ENCODE measurements at regions not wholly inside any gene's neighbourhood (a gene's known extent, or its start where the extent isn't known, plus 50 kb on each side); places are given as distances from the start of the nearest gene placed in this dataset.
"Not testable (repeated sequence)": the region's sequence is repeated elsewhere in the genome, so short reads cannot be mapped to it uniquely, and the experiment has no call there.

- Histone ChIP-seq H3K27ac (ENCODE audit: insufficient read depth, low read length, poor library complexity, severe bottlenecking) (no peak overlapping the region), H3K4me1 (ENCODE audit: control insufficient read depth, insufficient read depth, low read length, poor library complexity, severe bottlenecking) (no peaks in the 10 kb centered on the region), H3K27me3 (replicated peaks; ENCODE audit: control insufficient read depth, insufficient read depth, low read length, poor library complexity, severe bottlenecking) (no peaks in the 10 kb centered on the region), H3K4me3 (ENCODE audit: insufficient read depth, low read depth, low read length, poor library complexity, severe bottlenecking) (no peak overlapping the region), H3K36me3 (ENCODE audit: control insufficient read depth, insufficient read depth, low read length) (no peaks in the 10 kb centered on the region), H3K9me3 (ENCODE audit: control insufficient read depth, low read length) (no peaks in the 10 kb centered on the region)
- DNase-seq: no peak
Measured at GRCh38 chr13:70518081-70518480, 409.8 kb upstream of the KLHL1 start.

- H3K4me1 ChIP-seq (ENCODE audit: control insufficient read depth, insufficient read depth, low read length, poor library complexity, severe bottlenecking): no peaks in the 10 kb centered on the region
- H3K27me3 ChIP-seq (replicated peaks; ENCODE audit: control insufficient read depth, insufficient read depth, low read length, poor library complexity, severe bottlenecking): no peaks in the 10 kb centered on the region
- H3K4me3 ChIP-seq (ENCODE audit: insufficient read depth, low read depth, low read length, poor library complexity, severe bottlenecking): no peak overlapping the region
- no peaks in the 10 kb centered on the region for H3K36me3 ChIP-seq (ENCODE audit: control insufficient read depth, insufficient read depth, low read length)
- no peaks in the 10 kb centered on the region for H3K9me3 ChIP-seq (ENCODE audit: control insufficient read depth, low read length)
- H3K27ac ChIP-seq (ENCODE audit: insufficient read depth, low read length, poor library complexity, severe bottlenecking): no peak overlapping the region
- no peak for DNase-seq
Measured at GRCh38 chr13:70516226-70516625, 408.0 kb upstream of the KLHL1 start.

- not testable (repeated sequence) for H3K4me3 ChIP-seq (ENCODE audit: insufficient read depth, low read depth, low read length, poor library complexity, severe bottlenecking); H3K27me3 ChIP-seq (replicated peaks; ENCODE audit: control insufficient read depth, insufficient read depth, low read length, poor library complexity, severe bottlenecking); H3K27ac ChIP-seq (ENCODE audit: insufficient read depth, low read length, poor library complexity, severe bottlenecking); DNase-seq; H3K36me3 ChIP-seq (ENCODE audit: control insufficient read depth, insufficient read depth, low read length); H3K4me1 ChIP-seq (ENCODE audit: control insufficient read depth, insufficient read depth, low read length, poor library complexity, severe bottlenecking); H3K9me3 ChIP-seq (ENCODE audit: control insufficient read depth, low read length)
Measured at GRCh38 chr13:70511861-70512417, 403.7 kb upstream of the KLHL1 start.

GRCh38 chr13:70505809-70506208 is 397.6 kb upstream of the KLHL1 start:
- DNase-seq: no peak
- Histone ChIP-seq H3K4me3 (ENCODE audit: insufficient read depth, low read depth, low read length, poor library complexity, severe bottlenecking) (no peak overlapping the region), H3K9me3 (ENCODE audit: control insufficient read depth, low read length) (no peaks in the 10 kb centered on the region), H3K36me3 (ENCODE audit: control insufficient read depth, insufficient read depth, low read length) (no peaks in the 10 kb centered on the region), H3K27ac (ENCODE audit: insufficient read depth, low read length, poor library complexity, severe bottlenecking) (no peak overlapping the region), H3K27me3 (replicated peaks; ENCODE audit: control insufficient read depth, insufficient read depth, low read length, poor library complexity, severe bottlenecking) (no peaks in the 10 kb centered on the region), H3K4me1 (ENCODE audit: control insufficient read depth, insufficient read depth, low read length, poor library complexity, severe bottlenecking) (no peaks in the 10 kb centered on the region)

GRCh38 chr13:70502944-70503343 is 394.7 kb upstream of the KLHL1 start:
- Histone ChIP-seq H3K36me3 (ENCODE audit: control insufficient read depth, insufficient read depth, low read length) (no peaks in the 10 kb centered on the region), H3K27ac (ENCODE audit: insufficient read depth, low read length, poor library complexity, severe bottlenecking) (no peak overlapping the region), H3K4me3 (ENCODE audit: insufficient read depth, low read depth, low read length, poor library complexity, severe bottlenecking) (no peak overlapping the region), H3K9me3 (ENCODE audit: control insufficient read depth, low read length) (no peaks in the 10 kb centered on the region), H3K27me3 (replicated peaks; ENCODE audit: control insufficient read depth, insufficient read depth, low read length, poor library complexity, severe bottlenecking) (no peaks in the 10 kb centered on the region), H3K4me1 (ENCODE audit: control insufficient read depth, insufficient read depth, low read length, poor library complexity, severe bottlenecking) (no peaks in the 10 kb centered on the region)
- no peak for DNase-seq

GRCh38 chr13:70490320-70490935 is 382.2 kb upstream of the KLHL1 start:
- H3K27me3 ChIP-seq (replicated peaks; ENCODE audit: control insufficient read depth, insufficient read depth, low read length, poor library complexity, severe bottlenecking): no peaks in the 10 kb centered on the region
- no peak overlapping the region for H3K27ac ChIP-seq (ENCODE audit: insufficient read depth, low read length, poor library complexity, severe bottlenecking)
- H3K4me3 ChIP-seq (ENCODE audit: insufficient read depth, low read depth, low read length, poor library complexity, severe bottlenecking): no peak overlapping the region
- H3K9me3 ChIP-seq (ENCODE audit: control insufficient read depth, low read length): no peaks in the 10 kb centered on the region
- H3K36me3 ChIP-seq (ENCODE audit: control insufficient read depth, insufficient read depth, low read length): no peaks in the 10 kb centered on the region
- no peak for DNase-seq
- no peaks in the 10 kb centered on the region for H3K4me1 ChIP-seq (ENCODE audit: control insufficient read depth, insufficient read depth, low read length, poor library complexity, severe bottlenecking)

- no peak overlapping the region for H3K4me3 ChIP-seq (ENCODE audit: insufficient read depth, low read depth, low read length, poor library complexity, severe bottlenecking)
- DNase-seq: no peak
- H3K9me3 ChIP-seq (ENCODE audit: control insufficient read depth, low read length): no peaks in the 10 kb centered on the region
- no peaks in the 10 kb centered on the region for H3K36me3 ChIP-seq (ENCODE audit: control insufficient read depth, insufficient read depth, low read length)
- H3K27ac ChIP-seq (ENCODE audit: insufficient read depth, low read length, poor library complexity, severe bottlenecking): no peak overlapping the region
- H3K27me3 ChIP-seq (replicated peaks; ENCODE audit: control insufficient read depth, insufficient read depth, low read length, poor library complexity, severe bottlenecking): no peaks in the 10 kb centered on the region
- H3K4me1 ChIP-seq (ENCODE audit: control insufficient read depth, insufficient read depth, low read length, poor library complexity, severe bottlenecking): no peaks in the 10 kb centered on the region
Measured at GRCh38 chr13:70484931-70485330, 376.7 kb upstream of the KLHL1 start.

GRCh38 chr13:70483599-70484276 is 375.5 kb upstream of the KLHL1 start:
- Histone ChIP-seq H3K4me1 (ENCODE audit: control insufficient read depth, insufficient read depth, low read length, poor library complexity, severe bottlenecking) (no peaks in the 10 kb centered on the region), H3K4me3 (ENCODE audit: insufficient read depth, low read depth, low read length, poor library complexity, severe bottlenecking) (no peak overlapping the region), H3K9me3 (ENCODE audit: control insufficient read depth, low read length) (no peaks in the 10 kb centered on the region), H3K36me3 (ENCODE audit: control insufficient read depth, insufficient read depth, low read length) (no peaks in the 10 kb centered on the region), H3K27me3 (replicated peaks; ENCODE audit: control insufficient read depth, insufficient read depth, low read length, poor library complexity, severe bottlenecking) (no peaks in the 10 kb centered on the region), H3K27ac (ENCODE audit: insufficient read depth, low read length, poor library complexity, severe bottlenecking) (no peak overlapping the region)
- DNase-seq: no peak

GRCh38 chr13:70473907-70474306 is 365.7 kb upstream of the KLHL1 start:
- no peaks in the 10 kb centered on the region for H3K36me3 ChIP-seq (ENCODE audit: control insufficient read depth, insufficient read depth, low read length)
- no peak overlapping the region for H3K27ac ChIP-seq (ENCODE audit: insufficient read depth, low read length, poor library complexity, severe bottlenecking)
- no peak overlapping the region for H3K4me3 ChIP-seq (ENCODE audit: insufficient read depth, low read depth, low read length, poor library complexity, severe bottlenecking)
- no peaks in the 10 kb centered on the region for H3K4me1 ChIP-seq (ENCODE audit: control insufficient read depth, insufficient read depth, low read length, poor library complexity, severe bottlenecking)
- H3K9me3 ChIP-seq (ENCODE audit: control insufficient read depth, low read length): no peaks in the 10 kb centered on the region
- no peak for DNase-seq
- no peaks in the 10 kb centered on the region for H3K27me3 ChIP-seq (replicated peaks; ENCODE audit: control insufficient read depth, insufficient read depth, low read length, poor library complexity, severe bottlenecking)

GRCh38 chr13:70469077-70469476 is 360.8 kb upstream of the KLHL1 start:
- no peaks in the 10 kb centered on the region for H3K4me1 ChIP-seq (ENCODE audit: control insufficient read depth, insufficient read depth, low read length, poor library complexity, severe bottlenecking)
- H3K27me3 ChIP-seq (replicated peaks; ENCODE audit: control insufficient read depth, insufficient read depth, low read length, poor library complexity, severe bottlenecking): no peaks in the 10 kb centered on the region
- H3K9me3 ChIP-seq (ENCODE audit: control insufficient read depth, low read length): no peaks in the 10 kb centered on the region
- H3K27ac ChIP-seq (ENCODE audit: insufficient read depth, low read length, poor library complexity, severe bottlenecking): no peak overlapping the region
- no peak overlapping the region for H3K4me3 ChIP-seq (ENCODE audit: insufficient read depth, low read depth, low read length, poor library complexity, severe bottlenecking)
- H3K36me3 ChIP-seq (ENCODE audit: control insufficient read depth, insufficient read depth, low read length): no peaks in the 10 kb centered on the region
- DNase-seq: no peak
